Anterior cingulate cortex (tissue), 58 donors: ENCODE measurements at regions not wholly inside any gene's neighbourhood (a gene's known extent, or its start where the extent isn't known, plus 50 kb on each side); places are given as distances from the start of the nearest gene placed in this dataset.

ENCODE experiments used
- DNase-seq, 58 donors: peaks; one replicate each; lab custom pipeline; 2025; lab: John Stamatoyannopoulos, UW

DNA sequence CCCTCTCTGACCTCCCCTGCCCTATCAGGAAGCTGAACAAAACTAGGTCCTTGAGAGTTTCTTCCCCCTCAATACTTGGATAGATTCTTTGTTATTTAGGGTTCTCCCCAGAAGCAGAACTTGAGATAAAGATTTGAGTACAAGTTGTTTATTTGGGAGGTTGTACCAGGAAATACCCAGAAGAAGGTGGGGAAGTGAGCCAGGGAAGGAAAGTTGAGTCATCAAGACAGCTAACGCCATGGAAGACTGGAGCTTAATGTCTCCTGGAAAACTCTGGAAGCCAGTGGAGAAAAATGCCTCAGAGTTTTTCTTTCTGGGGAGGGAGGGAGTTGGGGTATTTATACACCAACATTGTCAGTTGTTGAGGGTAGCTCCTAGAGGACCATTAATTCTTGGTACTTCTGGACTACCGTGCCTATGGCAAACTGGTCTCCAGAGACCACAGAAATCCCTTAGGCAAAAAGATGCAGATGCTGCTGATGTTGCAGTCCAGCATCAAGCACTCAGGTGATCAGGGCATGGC is 102.6 kb upstream of the ZFP64 start:
- no peak for DNase-seq

DNA sequence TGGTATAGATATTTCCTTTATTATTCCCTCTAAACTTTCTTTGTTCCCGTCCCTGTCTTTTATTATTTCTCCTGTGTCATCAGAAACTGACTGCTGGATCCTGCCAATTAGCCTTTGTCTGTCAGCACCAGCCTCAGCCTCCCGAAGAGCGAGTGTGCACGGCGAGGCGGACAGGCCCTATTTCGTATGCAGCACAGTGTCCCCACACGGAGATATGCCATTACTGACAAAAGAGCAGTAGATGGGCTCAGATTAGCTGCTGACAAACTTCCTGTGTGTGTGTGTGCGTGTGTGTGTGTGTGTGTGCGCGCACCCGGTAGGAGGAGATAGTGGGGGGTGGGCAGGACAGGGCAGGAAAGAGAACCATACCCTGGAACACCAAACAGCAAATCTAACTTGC is 99.5 kb upstream of the ZFP64 start:
- DNase-seq, result no peak

DNA sequence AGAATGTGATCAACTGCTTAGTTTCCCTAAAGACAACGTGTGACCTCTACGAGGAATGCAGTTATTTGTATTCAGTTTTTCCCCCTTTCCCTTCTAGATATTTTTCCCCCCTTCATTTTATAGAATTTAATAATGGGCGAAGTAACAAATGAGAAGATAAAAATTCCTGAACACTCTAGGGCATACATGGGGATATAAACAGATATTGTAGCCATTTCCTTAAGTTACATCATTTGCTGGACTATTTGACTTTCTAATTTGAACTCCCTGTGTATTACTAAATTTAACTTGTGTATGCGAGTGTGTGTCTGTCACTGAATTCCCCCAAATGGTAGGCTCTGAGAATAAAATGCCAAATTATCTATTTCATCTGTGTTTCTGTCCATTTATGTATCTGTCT is 99.0 kb upstream of the ZFP64 start:
- DNase-seq, result no peak

DNA sequence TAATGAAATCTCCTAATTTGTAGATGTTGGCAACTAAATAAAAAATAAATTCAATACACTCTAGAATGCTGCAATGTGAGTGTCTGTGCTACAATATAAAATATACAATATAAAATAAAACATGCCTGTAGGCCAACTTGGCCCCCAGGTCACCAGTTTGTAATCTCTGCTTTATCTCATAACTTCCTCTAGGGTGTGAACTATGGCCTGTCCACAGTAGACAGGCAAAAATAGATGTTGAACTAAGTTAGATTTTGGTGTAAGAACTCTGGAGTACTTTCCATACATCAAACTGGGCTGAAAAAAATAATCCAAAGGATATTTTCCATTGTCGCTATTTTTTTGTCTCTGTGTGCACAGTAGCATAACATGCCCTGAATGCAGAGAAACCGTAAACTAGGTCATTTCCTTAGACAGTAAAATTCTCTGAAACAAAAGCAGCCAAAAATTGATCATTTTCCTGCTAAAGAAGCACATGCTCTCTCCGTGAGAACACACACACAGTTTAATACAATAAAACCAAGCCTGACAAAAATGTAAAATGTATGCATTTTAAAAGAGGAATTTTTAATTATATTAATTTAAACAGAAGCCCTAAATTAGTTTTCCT is 98.5 kb upstream of the ZFP64 start:
- DNase-seq, result no peak

DNA sequence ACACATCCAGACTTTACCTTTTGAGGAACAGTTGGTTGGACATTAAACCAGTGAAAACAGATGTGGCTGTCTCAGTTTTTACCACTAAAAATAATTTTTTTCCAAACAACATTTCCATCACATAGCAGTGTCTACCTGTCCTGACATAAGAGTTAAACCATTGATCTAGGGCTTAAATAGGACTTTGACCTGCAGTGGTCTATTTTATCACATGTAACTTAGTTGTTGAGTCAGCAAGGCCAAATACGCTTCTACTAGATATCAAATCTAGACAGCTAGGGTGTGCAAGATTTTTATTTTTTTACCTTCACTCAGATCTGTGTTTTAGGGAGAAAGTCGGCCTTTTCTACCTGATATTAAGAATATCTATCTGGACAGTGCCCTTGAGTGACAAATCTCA is 88.8 kb upstream of the ZFP64 start:
- no peak for DNase-seq

DNA sequence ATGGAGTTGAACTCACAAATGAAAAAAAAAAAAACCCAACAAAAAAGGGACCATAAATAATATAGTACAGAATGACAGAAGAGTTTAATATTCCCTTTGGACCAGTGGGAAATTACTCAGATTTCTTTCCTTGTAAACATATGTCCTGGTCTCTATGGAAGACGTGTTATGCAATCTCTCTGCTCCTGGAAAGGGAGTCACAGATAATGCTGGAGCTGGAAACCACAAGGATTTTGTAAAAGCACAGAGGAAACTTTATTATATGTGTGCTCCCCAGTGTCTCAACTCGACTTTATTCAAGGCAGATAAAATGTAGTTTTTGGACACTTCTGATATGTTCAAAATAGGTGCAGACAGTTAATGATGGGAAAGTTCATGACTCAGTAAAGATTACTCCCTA is 88.1 kb upstream of the ZFP64 start:
- DNase-seq, result no peak

DNA sequence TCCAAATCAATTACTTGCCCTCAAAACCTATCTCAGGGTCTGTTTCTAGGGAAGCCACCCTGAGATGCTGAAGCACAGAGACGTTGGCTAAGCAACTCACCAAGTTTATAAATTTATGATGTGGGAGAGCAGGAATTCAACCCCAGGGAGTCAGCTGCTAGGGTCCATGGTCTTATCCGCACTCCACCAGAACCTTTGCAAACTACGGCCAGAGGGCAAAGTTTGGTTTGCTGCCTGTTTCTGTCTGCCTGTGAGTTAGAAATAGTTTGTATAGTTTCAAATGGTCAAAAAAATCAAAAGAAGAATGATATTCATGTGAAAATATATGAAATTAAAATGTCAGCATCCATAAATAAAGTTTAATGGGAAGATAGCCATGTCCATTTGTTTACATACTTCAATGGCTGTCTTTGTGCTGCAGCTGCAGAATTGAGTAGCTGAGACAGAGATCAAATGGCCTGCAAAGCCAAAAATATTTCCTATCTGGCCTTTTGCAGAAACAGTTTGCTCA is 83.7 kb upstream of the ZFP64 start:
- no peak for DNase-seq

DNA sequence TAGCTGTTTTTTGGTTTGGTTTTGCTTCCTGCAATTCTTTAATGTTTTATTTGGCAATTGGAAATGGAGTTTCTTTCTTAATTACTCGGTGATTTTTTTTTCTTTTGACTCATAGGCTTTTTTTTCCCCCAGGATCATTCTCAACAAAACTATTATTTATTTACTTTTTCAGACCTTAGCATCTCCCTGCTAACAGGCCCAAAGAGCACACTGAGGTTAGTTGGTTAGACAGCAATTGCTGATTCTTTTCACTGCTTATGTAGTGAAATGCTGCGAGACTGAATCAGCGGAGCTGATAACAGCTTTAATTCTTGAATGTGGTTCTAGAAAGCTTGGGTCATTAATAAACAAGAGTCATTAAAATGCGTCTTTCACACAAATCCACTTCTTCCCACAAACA is 79.1 kb upstream of the ZFP64 start:
- no peak for DNase-seq

DNA sequence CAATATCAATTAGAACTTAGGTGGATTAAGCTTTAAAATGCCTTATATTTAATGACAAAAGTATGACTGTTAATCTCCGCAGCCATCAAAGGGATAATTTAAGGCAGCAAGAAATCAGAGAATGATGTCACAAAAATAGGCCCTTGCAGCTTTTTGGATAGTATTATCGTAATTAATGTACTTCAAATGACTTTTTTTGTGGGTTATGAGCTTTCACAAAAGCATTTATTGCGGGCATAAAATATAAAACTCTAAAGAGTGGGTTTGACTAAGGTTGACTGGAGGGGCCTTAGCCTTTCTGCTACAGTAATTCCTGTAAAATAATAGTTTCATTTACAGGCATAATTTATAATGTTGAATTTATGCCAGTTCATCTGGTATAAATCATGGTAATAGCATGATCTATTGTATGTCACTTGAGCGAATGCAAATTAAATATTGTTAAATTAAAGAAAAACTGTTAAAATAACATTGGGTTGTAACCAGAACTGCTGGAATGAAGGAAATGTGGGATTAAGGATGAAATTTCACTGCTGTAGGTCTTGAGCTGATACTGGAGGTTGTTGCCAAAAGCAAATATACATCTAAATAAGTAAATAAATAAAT is 78.5 kb upstream of the ZFP64 start:
- DNase-seq, result no peak

DNA sequence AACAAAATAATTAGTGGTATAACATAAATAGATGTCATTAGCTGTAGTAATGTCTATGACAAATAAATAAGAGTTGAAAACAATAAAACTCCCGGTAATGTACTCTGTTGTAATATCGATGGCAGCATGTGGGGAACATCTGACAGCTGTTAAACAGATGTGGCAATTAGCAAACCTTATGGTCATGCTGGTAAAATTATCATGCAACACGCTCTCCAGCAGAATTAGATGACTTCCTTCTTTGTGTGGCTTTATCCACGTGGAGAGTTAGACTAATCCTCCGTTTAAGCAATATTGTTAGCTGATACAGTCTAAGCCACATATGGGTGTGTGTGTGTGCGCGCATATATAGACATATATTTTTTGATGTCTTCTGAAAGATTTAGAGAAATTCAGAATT is 77.7 kb upstream of the ZFP64 start:
- no peak for DNase-seq

DNA sequence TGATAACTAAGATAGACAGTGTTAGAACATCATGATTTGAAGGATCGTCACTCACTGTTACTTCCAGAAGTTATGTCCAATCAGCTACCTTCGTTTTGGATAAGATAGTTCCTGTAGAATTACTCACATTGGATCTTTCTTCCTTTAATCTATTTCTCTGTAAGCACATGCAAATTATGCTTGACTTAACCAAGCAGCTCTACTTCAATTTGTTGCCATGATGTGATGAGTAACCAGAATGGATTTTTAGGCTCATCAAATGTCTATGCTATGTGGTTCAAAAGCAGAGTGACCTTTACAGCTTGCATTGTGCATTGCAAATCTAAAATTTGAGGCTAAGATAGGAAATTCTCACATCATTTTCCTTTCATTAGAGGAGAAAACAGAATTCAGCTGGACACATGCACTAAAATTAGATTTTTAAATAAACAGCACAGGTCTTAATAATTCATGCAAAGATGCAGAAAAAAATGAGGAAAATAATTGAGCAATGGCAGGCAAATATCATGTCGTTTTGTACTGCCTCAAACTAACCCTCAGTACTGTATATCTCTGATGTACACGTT is 76.7 kb upstream of the ZFP64 start:
- DNase-seq, result no peak

DNA sequence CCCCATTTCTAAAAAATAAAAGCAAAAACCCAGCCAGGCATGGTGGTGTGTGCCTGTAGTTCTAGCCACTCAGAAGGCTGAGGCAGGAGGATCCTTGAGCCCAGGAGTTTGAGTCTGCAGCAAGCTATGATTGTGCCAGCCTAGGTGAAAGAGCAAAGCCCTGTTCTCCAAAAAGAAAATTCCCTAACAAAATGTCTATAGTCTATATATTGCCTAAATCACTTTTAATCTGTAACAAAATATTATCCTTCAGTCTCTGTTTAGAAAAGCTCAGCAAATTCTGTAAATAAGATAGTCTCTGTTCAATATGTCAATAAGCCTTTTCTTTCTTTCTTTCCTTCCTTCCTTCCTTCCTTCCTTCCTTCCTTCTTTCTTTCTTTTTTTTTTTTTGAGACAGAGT is 75.8 kb upstream of the ZFP64 start:
- DNase-seq, result no peak

DNA sequence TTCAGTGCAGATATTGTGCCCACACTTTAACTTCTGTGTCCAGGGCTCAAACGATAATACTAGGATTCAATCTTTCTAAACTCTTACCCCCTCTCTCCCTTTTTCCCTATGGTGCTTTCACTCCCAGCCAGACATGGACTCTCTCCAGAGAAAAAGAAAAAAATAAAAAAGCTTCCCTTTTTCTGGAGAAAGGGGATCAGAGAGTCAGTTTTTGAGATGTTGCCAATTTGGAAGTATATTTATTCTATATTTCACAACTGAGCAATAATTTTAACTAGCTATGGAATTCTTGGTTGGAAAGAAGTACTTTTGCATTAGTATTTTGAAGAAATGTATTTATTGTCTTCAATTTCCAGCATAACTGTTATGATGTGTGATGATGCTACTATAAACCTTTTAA is 72.2 kb upstream of the ZFP64 start:
- no peak for DNase-seq

DNA sequence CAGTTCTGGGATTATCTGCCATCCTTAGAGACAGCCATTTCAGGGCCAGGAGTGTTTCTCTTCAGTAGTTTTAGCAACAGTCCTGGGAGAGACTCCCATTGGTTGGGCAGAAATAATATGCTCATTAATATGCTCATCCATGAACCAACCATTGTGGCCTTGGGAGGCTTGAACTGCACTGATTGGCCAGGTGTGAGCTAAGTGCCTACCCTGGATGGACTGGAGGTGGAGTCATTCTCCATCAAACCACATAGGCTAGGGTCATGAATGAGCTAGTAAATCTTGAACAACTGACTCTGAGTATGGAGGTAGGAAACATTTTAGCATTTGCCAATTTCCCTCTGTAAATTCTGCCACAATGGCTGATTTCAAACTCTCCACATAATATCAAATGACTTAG is 70.2 kb upstream of the ZFP64 start:
- DNase-seq, result no peak

DNA sequence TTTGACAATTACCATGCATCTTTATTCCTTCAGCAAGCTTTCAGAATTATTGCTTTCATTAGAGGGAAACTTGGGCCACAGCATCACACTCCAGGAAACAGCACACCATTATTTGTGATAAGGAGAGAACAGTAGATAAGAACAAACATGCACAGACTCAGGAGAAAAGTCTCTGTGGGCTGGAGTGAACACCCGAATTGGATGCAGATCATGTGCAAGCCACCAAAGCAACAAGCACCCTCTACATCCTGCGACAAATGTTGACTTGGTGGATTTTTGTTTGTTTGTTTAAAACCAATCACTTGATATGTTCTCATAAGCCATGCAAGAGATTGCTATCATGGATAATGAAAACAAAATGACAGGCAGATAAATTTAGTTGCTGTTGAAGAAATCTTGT is 67.7 kb upstream of the ZFP64 start:
- no peak for DNase-seq

DNA sequence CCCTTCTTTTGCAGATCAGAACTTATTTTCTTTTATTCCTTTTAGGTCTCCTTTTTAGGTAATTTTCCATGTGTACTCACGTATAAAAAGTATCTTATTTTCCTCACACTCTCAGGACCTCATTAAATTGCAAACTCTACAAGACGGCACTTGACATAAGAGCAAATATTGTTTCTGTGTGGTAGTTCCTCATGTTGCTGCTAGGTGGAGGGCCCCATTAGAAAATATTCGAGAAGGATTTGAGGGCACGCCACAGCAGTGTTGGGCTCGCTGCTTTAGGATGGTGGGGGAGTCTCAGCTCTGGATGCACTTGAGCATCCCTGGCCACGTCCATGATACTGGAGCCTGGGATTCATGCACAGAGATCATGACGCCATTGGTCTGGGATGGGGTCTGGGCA is 64.9 kb upstream of the ZFP64 start:
- no peak for DNase-seq

DNA sequence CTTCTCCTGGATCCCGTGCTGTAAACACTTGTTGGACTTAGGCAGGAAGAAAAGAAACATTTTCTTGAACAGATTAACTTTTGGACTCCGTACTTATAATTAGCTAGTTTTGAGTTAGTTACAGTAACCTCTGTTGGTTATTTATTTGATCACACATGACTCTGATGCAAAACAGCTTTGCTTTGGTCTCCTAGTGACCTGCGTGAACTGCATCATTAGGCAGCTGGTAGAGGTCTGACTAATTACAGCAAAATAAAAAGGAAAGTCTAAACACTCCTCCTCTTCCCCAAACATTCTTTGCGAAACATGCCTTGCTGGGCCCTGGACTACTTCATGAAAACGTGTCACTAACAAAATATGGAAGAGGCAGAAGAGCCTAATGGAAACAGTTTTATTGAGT is 61.1 kb upstream of the ZFP64 start:
- DNase-seq, result no peak

DNA sequence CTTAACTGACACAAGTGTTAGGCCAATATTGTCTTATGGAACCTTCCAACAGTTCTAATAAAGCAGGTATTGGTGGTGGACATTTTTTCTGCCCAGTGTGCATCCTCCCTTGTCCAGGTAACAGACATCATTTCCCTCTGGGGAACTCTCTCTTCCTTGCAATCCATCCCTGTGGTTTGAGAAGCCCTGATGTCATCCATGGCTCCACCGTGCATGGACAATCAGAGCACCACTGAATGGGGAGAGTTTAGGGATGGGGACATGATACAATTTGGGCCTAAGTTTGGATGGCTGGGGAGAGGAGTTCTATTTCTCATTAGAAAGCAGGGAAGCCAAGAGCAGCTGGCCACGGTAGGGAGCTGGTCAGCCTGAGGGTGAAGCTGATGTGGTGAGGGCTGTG is 60.2 kb upstream of the ZFP64 start:
- no peak for DNase-seq

DNA sequence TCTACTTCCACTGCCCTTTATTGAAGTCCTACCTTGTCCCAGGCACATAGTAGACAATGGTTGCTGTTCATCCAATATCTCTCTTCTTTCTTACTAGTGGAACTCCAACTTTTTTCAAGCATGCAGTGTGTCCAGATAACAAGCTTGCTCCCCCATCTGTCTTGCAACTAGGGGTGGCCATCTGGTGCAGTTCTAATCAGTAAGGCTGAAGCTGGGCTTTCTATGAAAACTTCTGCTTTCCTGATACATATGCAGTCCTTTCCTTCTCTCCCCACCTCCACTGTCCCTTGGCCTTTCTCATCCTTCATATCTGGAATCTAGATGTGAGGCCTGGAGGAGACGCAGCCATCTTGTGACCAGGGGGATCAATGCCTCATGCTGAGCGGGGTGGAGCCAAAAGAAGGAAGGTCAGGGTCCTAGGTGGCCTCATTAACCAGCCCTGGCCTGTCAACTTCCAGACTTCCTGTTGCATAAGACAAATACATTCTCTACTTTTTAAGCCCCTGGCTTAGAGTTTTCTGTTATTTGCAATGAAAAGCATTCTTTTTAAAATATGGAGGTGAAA is 59.6 kb upstream of the ZFP64 start:
- DNase-seq, result no peak

DNA sequence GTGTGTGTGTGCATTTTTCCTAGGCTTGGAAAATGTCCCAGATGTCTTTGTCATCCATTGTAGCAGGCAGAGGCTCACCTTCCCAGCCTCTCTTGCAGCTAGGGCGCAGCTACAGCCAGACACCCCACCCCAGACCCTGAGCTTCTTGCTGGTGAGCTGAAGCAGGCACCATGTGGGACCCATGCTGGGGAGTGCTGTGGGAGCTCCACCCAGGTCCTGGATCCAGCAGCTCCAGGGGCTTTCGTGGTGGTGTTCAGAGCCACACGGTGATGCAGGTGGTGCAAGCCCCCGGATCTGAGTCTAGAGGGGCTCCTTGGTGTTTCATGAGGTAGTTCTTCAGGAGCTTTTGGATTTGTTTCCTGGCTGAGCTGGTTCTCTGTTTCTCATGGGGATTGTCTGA is 56.0 kb upstream of the ZFP64 start:
- DNase-seq, result no peak

DNA sequence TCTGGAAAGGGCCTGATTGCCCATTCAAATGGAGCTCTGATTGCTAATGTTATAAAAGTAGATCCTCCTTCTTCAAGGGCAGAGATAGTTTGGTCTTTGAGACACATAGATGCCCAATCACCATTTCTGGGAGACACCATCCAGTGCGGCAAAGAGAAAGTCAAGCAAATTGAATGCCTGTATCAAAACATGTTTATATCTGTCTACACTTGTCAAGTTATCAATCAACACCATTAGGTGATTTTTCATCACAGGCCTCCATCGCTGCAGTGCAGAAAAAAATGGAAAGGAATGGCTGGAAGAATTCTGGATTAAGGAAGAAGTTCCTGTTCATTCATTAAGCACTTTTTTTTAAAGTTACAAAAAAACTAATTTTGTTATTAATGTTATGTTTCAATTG is 54.8 kb upstream of the ZFP64 start:
- no peak for DNase-seq

DNA sequence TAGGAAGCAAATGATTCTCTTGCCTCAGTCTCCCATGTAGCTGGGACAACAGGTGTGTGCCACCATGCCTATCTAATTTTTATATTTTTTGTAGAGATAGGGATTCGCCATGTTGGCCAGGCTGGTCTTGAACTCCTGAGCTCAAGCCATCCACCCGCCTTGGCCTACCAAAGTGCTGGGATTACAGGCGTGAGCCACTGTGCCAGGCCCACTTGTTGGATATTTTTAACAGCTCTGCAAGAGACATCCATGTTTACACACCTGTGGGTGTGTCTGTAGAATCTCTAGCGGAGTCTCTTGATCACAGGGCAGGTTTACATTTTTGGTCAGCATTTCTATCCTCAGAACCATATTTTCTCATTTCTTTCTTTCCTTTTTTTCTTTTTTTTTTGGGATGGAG is 53.1 kb upstream of the ZFP64 start:
- no peak for DNase-seq
